T-helper 1 cell treated with Interleukin-12 subunit alpha and Interleukin-12 subunit beta and Interleukin-4 antibody, amounts not matched to agents 30 ng/mL and 1 ng/mL, for 36 hours (primary cell): ENCODE measurements at regions not wholly inside any gene's neighbourhood (a gene's known extent, or its start where the extent isn't known, plus 50 kb on each side); places are given as distances from the start of the nearest gene placed in this dataset.

Source experiments
- intact Hi-C: fragments of 100-400 bp; cut with micrococcal nuclease; formaldehyde crosslinking; loops from one replicate; pipeline ENCODE4 v1.15.1; 2024

GRCh38 chr9:129414993-129415941 is 205.6 kb downstream of the C9orf50 start:
- intact Hi-C loops: loop anchor here (5.0 kb wide), 3 partner anchors 197 to 598 kb away; partner anchors contain the start of gene ENDOG

GRCh38 chr9:129414377-129414992 is 206.4 kb downstream of the C9orf50 start:
- intact Hi-C loops: loop anchor here (5.0 kb wide), 3 partner anchors 198 to 597 kb away; partner anchors contain the start of gene ENDOG

GRCh38 chr9:129413537-129414376 is 207.1 kb downstream of the C9orf50 start:
- intact Hi-C loops: loop anchor here (1.0 to 5.0 kb wide), 11 partner anchors 30 to 596 kb away; partner anchors contain the start of gene ENDOG

GRCh38 chr9:129412814-129413536 is 207.9 kb downstream of the C9orf50 start:
- intact Hi-C loops: loop anchor here (1.0 to 5.0 kb wide), 11 partner anchors 30 to 596 kb away; partner anchors contain the start of gene ENDOG

- intact Hi-C loops: loop anchor here (2.0 to 5.0 kb wide), 6 partner anchors 153 to 595 kb away; partner anchors contain the start of gene ENDOG
Measured at GRCh38 chr9:129412176-129412813, 208.6 kb downstream of the C9orf50 start.

GRCh38 chr9:129411501-129412175 is 209.3 kb downstream of the C9orf50 start:
- intact Hi-C loops: loop anchor here (2.0 to 5.0 kb wide), 6 partner anchors 153 to 594 kb away; partner anchors contain the start of gene ENDOG

GRCh38 chr9:129410226-129410625 is 210.7 kb downstream of the C9orf50 start:
- intact Hi-C loops: loop anchor here (5.0 kb wide), 3 partner anchors 202 to 593 kb away; partner anchors contain the start of gene ENDOG

- intact Hi-C loops: no loop called here
Measured at GRCh38 chr9:129408535-129409215, 212.2 kb downstream of the C9orf50 start.

GRCh38 chr9:129407905-129408452 is 212.9 kb downstream of the C9orf50 start:
- intact Hi-C loops: no loop called here

- intact Hi-C loops: no loop called here
Measured at GRCh38 chr9:129406278-129407225, 214.3 kb downstream of the C9orf50 start.

GRCh38 chr9:129405827-129406213 is 215.1 kb downstream of the C9orf50 start:
- intact Hi-C loops: no loop called here

GRCh38 chr9:129405089-129405826 is 215.6 kb downstream of the C9orf50 start:
- intact Hi-C loops: no loop called here

GRCh38 chr9:129404621-129405020 is 216.3 kb downstream of the C9orf50 start:
- intact Hi-C loops: no loop called here

- intact Hi-C loops: no loop called here
Measured at GRCh38 chr9:129403779-129404620, 216.9 kb downstream of the C9orf50 start.

- intact Hi-C loops: no loop called here
Measured at GRCh38 chr9:129402931-129403778, 217.7 kb downstream of the C9orf50 start.
